Fibroblast of lung (primary cell): ENCODE measurements at regions not wholly inside any gene's neighbourhood (a gene's known extent, or its start where the extent isn't known, plus 50 kb on each side); places are given as distances from the start of the nearest gene placed in this dataset.

Experiments
- DNase-seq, 2 donors: peaks; one replicate each; pipeline versions ENCODE4 v3.0.0 to v3.0.0-alpha.2; 2010; ENCODE audit warnings: low read depth in 2 of 2
- H2AFZ ChIP-seq: 2 replicates; pipeline ENCODE4 v1.5.1; 2012; ENCODE audit warnings: low read length, control low read depth, inconsistent platforms
- H3K27ac ChIP-seq: 2 replicates; pipeline ENCODE4 v1.5.1; 2011; ENCODE audit warnings: low read length, control low read depth; ENCODE audit not compliant: insufficient read depth
- H3K27me3 ChIP-seq: 2 replicates; pipeline ENCODE4 v1.5.1; 2011; ENCODE audit warnings: mild to moderate bottlenecking, low read length; ENCODE audit not compliant: control insufficient read depth, insufficient read depth
- H3K36me3 ChIP-seq: 2 replicates; pipeline ENCODE4 v1.5.1; 2011; ENCODE audit warnings: low read length; ENCODE audit not compliant: control insufficient read depth, insufficient read depth
- H3K4me1 ChIP-seq: 2 replicates; pipeline ENCODE4 v1.5.1; 2011; ENCODE audit warnings: low read length; ENCODE audit not compliant: control insufficient read depth, insufficient read depth; ENCODE audit errors: extremely low read depth
- H3K4me2 ChIP-seq: 2 replicates; pipeline ENCODE4 v1.5.1; 2011; ENCODE audit warnings: low read length, control low read depth; ENCODE audit not compliant: insufficient read depth; ENCODE audit errors: extremely low read depth
- H3K4me3 ChIP-seq, 4 experiments: fragments of 200-600 bp in 1 of 4; sonication (generic) in 1 of 4; replicated peaks in 1 of 4; 2 replicates each; pipeline ENCODE4 v1.5.1; 2011 to 2016; ENCODE audit warnings: low read length in 4 of 4, low read depth in 3 of 4, mild to moderate bottlenecking in 3 of 4, control low read depth in 2 of 4, inconsistent platforms in 1 of 4, mixed read lengths in 1 of 4; ENCODE audit not compliant: insufficient read depth in 1 of 4; ENCODE audit errors: control extremely low read depth in 1 of 4
- H3K79me2 ChIP-seq: 2 replicates; pipeline ENCODE4 v1.5.1; 2012; ENCODE audit warnings: mild to moderate bottlenecking, low read length, inconsistent platforms; ENCODE audit not compliant: control insufficient read depth, insufficient read depth
- H3K9ac ChIP-seq: 2 replicates; pipeline ENCODE4 v1.5.1; 2011; ENCODE audit warnings: mild to moderate bottlenecking, low read length, control low read depth; ENCODE audit not compliant: insufficient read depth
- H3K9me3 ChIP-seq: 2 replicates; pipeline ENCODE4 v1.5.1; 2012; ENCODE audit warnings: low read depth, low read length; ENCODE audit not compliant: control insufficient read depth, insufficient read depth
- H4K20me1 ChIP-seq: 2 replicates; pipeline ENCODE4 v1.5.1; 2011; ENCODE audit warnings: low read length; ENCODE audit not compliant: control insufficient read depth, insufficient read depth; ENCODE audit errors: extremely low read depth
- CTCF ChIP-seq, 2 donors: IDR thresholded peaks in 1 of 2; conservative IDR thresholded peaks in 1 of 2; 1 replicate in 1 of 2; 2 replicates in 1 of 2; pipeline ENCODE4 v1.5.1; 2011 to 2012; ENCODE audit warnings: low read length in 2 of 2, control low read depth in 1 of 2, inconsistent platforms in 1 of 2, low read depth in 1 of 2, mild to moderate bottlenecking in 1 of 2
- EZH2 ChIP-seq: IDR thresholded peaks from 2 replicates; pipeline ENCODE4 v1.5.1; 2012; ENCODE audit warnings: low read length, control low read depth, mild to moderate bottlenecking; ENCODE audit errors: missing control alignments

- H3K27ac ChIP-seq, result no peak overlapping the region
- no peak overlapping the region for H3K4me2 ChIP-seq
- no peak overlapping the region for H3K9ac ChIP-seq
- no peaks in the 10 kb centered on the region for H3K4me1 ChIP-seq
- H3K4me3 ChIP-seq, result no peak overlapping the region
- H3K79me2 ChIP-seq, result no peaks in the 10 kb centered on the region
- H3K9me3 ChIP-seq, result no peaks in the 10 kb centered on the region
- H4K20me1 ChIP-seq, result no peaks in the 10 kb centered on the region
- no peak for TF ChIP-seq EZH2
- no peak for TF ChIP-seq CTCF (conservative IDR thresholded peaks at IDR 0.05 in 1 of 2, IDR thresholded peaks at IDR 0.05 in 1 of 2; ENCODE audit: low read depth in 1 of 2, low read length in 2 of 2)
- H2AFZ ChIP-seq, result no peak overlapping the region
- no peaks in the 10 kb centered on the region for H3K36me3 ChIP-seq
- H3K27me3 ChIP-seq, result no peaks in the 10 kb centered on the region
- DNase-seq, result no peak
These were observed 482.7 kb upstream of the C9orf72 start for GRCh38 chr9:28056006-28056405.

GRCh38 chr9:28056466-28056865 lies 483.2 kb upstream of the C9orf72 start:
- no peaks in the 10 kb centered on the region for H3K4me1 ChIP-seq
- no peak overlapping the region for H3K9ac ChIP-seq
- H3K4me2 ChIP-seq, result no peak overlapping the region
- H2AFZ ChIP-seq, result no peak overlapping the region
- no peak for TF ChIP-seq EZH2
- H3K27me3 ChIP-seq, result no peaks in the 10 kb centered on the region
- no peaks in the 10 kb centered on the region for H3K9me3 ChIP-seq
- no peak overlapping the region for H3K4me3 ChIP-seq
- DNase-seq, result no peak
- no peaks in the 10 kb centered on the region for H4K20me1 ChIP-seq
- H3K36me3 ChIP-seq, result no peaks in the 10 kb centered on the region
- no peaks in the 10 kb centered on the region for H3K79me2 ChIP-seq
- no peak overlapping the region for H3K27ac ChIP-seq

DNA sequence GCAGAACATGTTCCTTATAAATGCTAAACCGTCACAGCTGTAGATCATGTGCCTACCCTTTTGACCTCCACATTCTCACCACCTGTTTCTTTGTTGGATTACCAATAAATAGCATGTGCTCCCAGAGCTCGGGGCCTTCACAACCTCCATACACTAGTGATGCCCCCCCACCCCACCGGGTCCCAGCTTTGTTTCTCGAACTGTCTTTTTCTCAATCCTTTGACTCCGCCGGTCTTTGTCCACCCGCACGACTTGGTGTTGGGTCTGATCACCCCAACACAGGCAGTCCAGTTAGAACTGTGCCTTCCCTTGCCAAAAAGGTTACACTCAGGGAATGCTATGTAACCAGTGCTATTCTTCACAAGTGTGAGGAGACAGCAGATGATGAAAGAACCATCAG lies 485.9 kb upstream of the C9orf72 start:
- DNase-seq, result no peak
- Histone ChIP-seq H3K36me3 (no peaks in the 10 kb centered on the region), H4K20me1 (no peaks in the 10 kb centered on the region), H3K27me3 (no peaks in the 10 kb centered on the region), H3K4me3 (no peak overlapping the region), H3K4me1 (no peaks in the 10 kb centered on the region), H2AFZ (no peak overlapping the region), H3K9me3 (no peaks in the 10 kb centered on the region), H3K9ac (no peak overlapping the region), H3K79me2 (no peaks in the 10 kb centered on the region), H3K27ac (no peak overlapping the region), H3K4me2 (no peak overlapping the region)
- TF ChIP-seq EZH2, result no peak
- no peak for TF ChIP-seq CTCF (conservative IDR thresholded peaks at IDR 0.05 in 1 of 2, IDR thresholded peaks at IDR 0.05 in 1 of 2; ENCODE audit: low read depth in 1 of 2, low read length in 2 of 2)
